ENCODE measurements at regions not wholly inside any gene's neighbourhood (a gene's known extent, or its start where the extent isn't known, plus 50 kb on each side); places are given as distances from the start of the nearest gene placed in this dataset.

DNA sequence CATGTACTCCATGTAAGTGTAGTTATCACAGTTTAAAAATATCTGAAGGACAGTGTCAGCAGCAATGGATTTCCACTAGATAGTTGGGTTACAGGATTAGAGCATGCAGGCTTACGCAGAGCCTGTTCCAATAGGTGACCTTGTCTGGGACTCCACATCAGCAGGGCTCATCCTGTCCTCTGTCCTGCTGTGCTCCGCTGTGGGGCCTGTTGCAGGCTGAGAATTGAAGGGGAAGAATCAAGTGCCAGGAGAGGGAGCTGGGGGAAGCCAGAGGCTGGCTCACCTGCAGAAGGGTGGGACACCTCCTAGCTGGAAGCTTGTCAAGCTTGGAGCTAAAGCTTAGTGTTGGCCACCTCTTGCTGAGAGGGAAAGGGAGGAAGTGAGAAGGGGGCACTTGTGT is 62.8 kb downstream of the XCL2 start:
- TF ChIP-seq CTCF (conservative IDR thresholded peaks at IDR 0.05; ENCODE audit: low read length), result no peak
- TF ChIP-seq EZH2phosphoT487 (IDR thresholded peaks at IDR 0.05; ENCODE audit: borderline replicate concordance, low read depth, low read length), result no peak

Data from OCI-LY7 (cell line).